GM12878 (cell line): ENCODE measurements at regions not wholly inside any gene's neighbourhood (a gene's known extent, or its start where the extent isn't known, plus 50 kb on each side); places are given as distances from the start of the nearest gene placed in this dataset.

Experiments used
- ATAC-seq: fragments of 200-7000 bp; cut with Tn5 transposase; 3 replicates; pipeline ENCODE4 v1.9.1; 2020; ENCODE audit warnings: mild to moderate bottlenecking, moderate library complexity
- BruUV-seq: library from RNA; stranded (reverse); fragments of 400-500 nt; replicated peaks from 2 replicates; lab custom pipeline; 2021; lab: Mats Ljungman, UMichigan
- CTCF ChIA-PET: fragments of 300-600 bp; sonication (Branson Sonifier 250); formaldehyde crosslinking; extraction: SDS; loops from one replicate; lab custom pipeline; 2021; ENCODE audit warnings: inconsistent platforms; lab: Yijun Ruan, JAX
- POLR2A ChIA-PET: fragments of 350-600 bp; formaldehyde crosslinking; extraction: SDS; loops from one replicate; lab custom pipeline; 2021; ENCODE audit warnings: inconsistent platforms; lab: Charles Lee
- RAD21 ChIA-PET: fragments of 300-600 bp; sonication (Branson Sonifier 250); formaldehyde crosslinking; loops from one replicate; lab custom pipeline; 2023; ENCODE audit warnings: antibody characterized with exemption; ENCODE audit not compliant: unreplicated experiment; lab: Charles Lee
- SMC1A ChIA-PET: fragments of 300-600 bp; sonication (Branson Sonifier 250); formaldehyde crosslinking; loops from one replicate; lab custom pipeline; 2023; ENCODE audit not compliant: unreplicated experiment, uncharacterized antibody; lab: Charles Lee
- DNase-seq: peaks from one replicate; pipeline ENCODE4 v3.0.0-alpha.2; 2011; ENCODE audit warnings: low read depth, low spot score
- FAIRE-seq: peaks from 3 replicates; lab custom pipeline; 2011; peaks lifted over from hg19 to GRCh38; lab: Jason Lieb, UNC
- H2AFZ ChIP-seq: 2 replicates; pipeline ENCODE4 v1.6.0; 2011; ENCODE audit warnings: low read depth, low read length, control low read depth; ENCODE audit not compliant: control insufficient read depth
- H3K27ac ChIP-seq: 2 replicates; pipeline ENCODE4 v1.5.1; 2011; ENCODE audit warnings: control low read depth; ENCODE audit not compliant: control insufficient read depth, insufficient read depth
- H3K27me3 ChIP-seq, 2 experiments: replicated peaks in 1 of 2; 2 replicates each; pipeline versions ENCODE4 v1.6.0 to v1.6.1; 2011; ENCODE audit warnings: low read length in 1 of 2; ENCODE audit not compliant: control insufficient read depth in 2 of 2, insufficient read depth in 2 of 2
- H3K36me3 ChIP-seq, 2 experiments: 2 replicates each; pipeline ENCODE4 v1.5.1; 2011; ENCODE audit warnings: low read length in 1 of 2; ENCODE audit not compliant: control insufficient read depth in 2 of 2, insufficient read depth in 2 of 2
- H3K4me1 ChIP-seq: 2 replicates; pipeline ENCODE4 v1.6.1; 2011; ENCODE audit warnings: mild to moderate bottlenecking, low read length, moderate library complexity, mixed read lengths; ENCODE audit not compliant: control insufficient read depth, insufficient read depth
- H3K4me2 ChIP-seq: 2 replicates; pipeline ENCODE4 v1.6.0; 2011; ENCODE audit warnings: control low read depth; ENCODE audit not compliant: control insufficient read depth, insufficient read depth
- H3K4me3 ChIP-seq: fragments of 200-600 bp; sonication (generic); 2 replicates; pipeline ENCODE4 v1.5.1; 2016
- H3K79me2 ChIP-seq: 2 replicates; pipeline ENCODE4 v1.6.0; 2011; ENCODE audit warnings: low read length; ENCODE audit not compliant: control insufficient read depth, insufficient read depth
- H3K9ac ChIP-seq: 2 replicates; pipeline ENCODE4 v1.8.0; 2011; ENCODE audit warnings: low read length, control low read depth, mixed read lengths; ENCODE audit not compliant: control insufficient read depth, insufficient read depth
- H3K9me3 ChIP-seq: replicated peaks from 3 replicates; pipeline ENCODE4 v1.5.1; 2011; ENCODE audit warnings: mild to moderate bottlenecking, low read length; ENCODE audit not compliant: control insufficient read depth, insufficient read depth
- H4K20me1 ChIP-seq: 2 replicates; pipeline ENCODE4 v1.6.0; 2011; ENCODE audit not compliant: control insufficient read depth, insufficient read depth
- ATF2 ChIP-seq: IDR thresholded peaks from 2 replicates; pipeline ENCODE4 v1.6.1; 2012; ENCODE audit warnings: low read length, inconsistent platforms
- ATF3 ChIP-seq: IDR thresholded peaks from 2 replicates; pipeline ENCODE4 v1.6.1; 2011; ENCODE audit warnings: low read depth, mild to moderate bottlenecking, low read length, moderate library complexity, borderline replicate concordance; ENCODE audit errors: extremely low read depth
- CUX1 ChIP-seq: IDR thresholded peaks from 2 replicates; pipeline ENCODE4 v1.6.1; 2012; ENCODE audit warnings: improper control_type of control experiment, low read depth, low read length; ENCODE audit not compliant: insufficient replicate concordance
- MEF2B ChIP-seq: fragments of 450-650 bp; IDR thresholded peaks from 2 replicates; pipeline ENCODE4 v1.6.1; 2018; ENCODE audit warnings: mild to moderate bottlenecking, moderate library complexity; ENCODE audit not compliant: partially characterized antibody, poor library complexity, severe bottlenecking
- NFYB ChIP-seq: IDR thresholded peaks from 2 replicates; pipeline ENCODE4 v1.6.1; 2011; ENCODE audit warnings: low read depth, mild to moderate bottlenecking, low read length, improper control_type of control experiment, moderate library complexity; ENCODE audit not compliant: insufficient read depth
- PAX5 ChIP-seq: IDR thresholded peaks from 2 replicates; pipeline ENCODE4 v1.6.1; 2011; ENCODE audit warnings: low read depth, low read length, borderline replicate concordance
- RAD21 ChIP-seq: IDR thresholded peaks from 2 replicates; pipeline ENCODE4 v1.6.1; 2011; ENCODE audit warnings: mild to moderate bottlenecking, low read depth, low read length, moderate library complexity; ENCODE audit not compliant: insufficient read depth
- TBL1XR1 ChIP-seq: IDR thresholded peaks from 2 replicates; pipeline ENCODE4 v1.6.1; 2012; ENCODE audit warnings: low read depth, low read length, improper control_type of control experiment
- WGBS: methylation state at CpG from one replicate; pipeline ENCODE4 v1.1.6; 2016; ENCODE audit warnings: low lambda C conversion rate; ENCODE audit not compliant: insufficient replicate concordance, insufficient coverage; ENCODE audit errors: missing lambda C conversion rate; 5-methylcytosine and 5-hydroxymethylcytosine counted together
- in situ Hi-C: fragments of 300-500 bp; cut with MboI; formaldehyde crosslinking; loops from 9 replicates; pipeline ENCODE4 v1.14.3; 2018; ENCODE audit warnings: mixed read lengths
- intact Hi-C: fragments of 100-400 bp; cut with micrococcal nuclease; formaldehyde crosslinking; loops from one replicate; pipeline ENCODE4 v1.14.2; 2022; ENCODE audit not compliant: unreplicated experiment
- TF ChIP-seq, protein P1 (sequence below): fragments of 450-650 bp; IDR thresholded peaks from 2 replicates; pipeline ENCODE4 v1.6.1; 2018; ENCODE audit warnings: borderline replicate concordance, mild to moderate bottlenecking; ENCODE audit not compliant: partially characterized antibody
- TF ChIP-seq, protein P2 (sequence below): IDR thresholded peaks from 2 replicates; pipeline ENCODE4 v1.6.1; 2011; ENCODE audit warnings: mild to moderate bottlenecking, low read depth, low read length, moderate library complexity; ENCODE audit not compliant: insufficient replicate concordance

GRCh38 chr2:15851076-15851693 lies 89.2 kb upstream of the MYCN start:
- no peak for FAIRE-seq
- Histone ChIP-seq H3K27me3 (no peaks in the 10 kb centered on the region; a peak in 1 of 4 replicates), H3K36me3 (no peaks in the 10 kb centered on the region), H3K27ac (no peak overlapping the region), H3K9me3 (no peaks in the 10 kb centered on the region), H2AFZ (no peak overlapping the region), H3K4me1 (no peaks in the 10 kb centered on the region), H3K4me3 (no peak overlapping the region), H3K9ac (no peak overlapping the region), H3K79me2 (no peaks in the 10 kb centered on the region), H3K4me2 (no peak overlapping the region), H4K20me1 (no peaks in the 10 kb centered on the region)
- no peak for DNase-seq
- ChIA-PET POLR2A (no interaction called here), RAD21 (no interaction called here), SMC1A (no interaction called here), CTCF (no interaction called here)
- 35% methylated on average over 10 of the region's 10 CpGs for WGBS
- ATAC-seq, result no peak
- intact Hi-C loops, result no loop called here
- no TSS peak for BruUV-seq
- in situ Hi-C loops, result no loop called here
- no peak for TF ChIP-seq ATF3
- no peak for TF ChIP-seq CUX1
- TF ChIP-seq TBL1XR1, result no peak
- TF ChIP-seq, protein P1, sequence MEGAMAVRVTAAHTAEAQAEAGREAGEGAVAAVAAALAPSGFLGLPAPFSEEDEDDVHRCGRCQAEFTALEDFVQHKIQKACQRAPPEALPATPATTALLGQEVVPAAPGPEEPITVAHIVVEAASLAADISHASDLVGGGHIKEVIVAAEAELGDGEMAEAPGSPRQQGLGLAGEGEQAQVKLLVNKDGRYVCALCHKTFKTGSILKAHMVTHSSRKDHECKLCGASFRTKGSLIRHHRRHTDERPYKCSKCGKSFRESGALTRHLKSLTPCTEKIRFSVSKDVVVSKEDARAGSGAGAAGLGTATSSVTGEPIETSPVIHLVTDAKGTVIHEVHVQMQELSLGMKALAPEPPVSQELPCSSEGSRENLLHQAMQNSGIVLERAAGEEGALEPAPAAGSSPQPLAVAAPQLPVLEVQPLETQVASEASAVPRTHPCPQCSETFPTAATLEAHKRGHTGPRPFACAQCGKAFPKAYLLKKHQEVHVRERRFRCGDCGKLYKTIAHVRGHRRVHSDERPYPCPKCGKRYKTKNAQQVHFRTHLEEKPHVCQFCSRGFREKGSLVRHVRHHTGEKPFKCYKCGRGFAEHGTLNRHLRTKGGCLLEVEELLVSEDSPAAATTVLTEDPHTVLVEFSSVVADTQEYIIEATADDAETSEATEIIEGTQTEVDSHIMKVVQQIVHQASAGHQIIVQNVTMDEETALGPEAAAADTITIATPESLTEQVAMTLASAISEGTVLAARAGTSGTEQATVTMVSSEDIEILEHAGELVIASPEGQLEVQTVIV, result no peak
- TF ChIP-seq PAX5, result no peak
- no peak for TF ChIP-seq MEF2B
- TF ChIP-seq NFYB, result no peak
- TF ChIP-seq ATF2, result no peak
- TF ChIP-seq, protein P2, sequence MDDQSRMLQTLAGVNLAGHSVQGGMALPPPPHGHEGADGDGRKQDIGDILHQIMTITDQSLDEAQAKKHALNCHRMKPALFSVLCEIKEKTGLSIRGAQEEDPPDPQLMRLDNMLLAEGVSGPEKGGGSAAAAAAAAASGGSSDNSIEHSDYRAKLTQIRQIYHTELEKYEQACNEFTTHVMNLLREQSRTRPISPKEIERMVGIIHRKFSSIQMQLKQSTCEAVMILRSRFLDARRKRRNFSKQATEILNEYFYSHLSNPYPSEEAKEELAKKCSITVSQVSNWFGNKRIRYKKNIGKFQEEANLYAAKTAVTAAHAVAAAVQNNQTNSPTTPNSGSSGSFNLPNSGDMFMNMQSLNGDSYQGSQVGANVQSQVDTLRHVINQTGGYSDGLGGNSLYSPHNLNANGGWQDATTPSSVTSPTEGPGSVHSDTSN, result no peak
- no peak for TF ChIP-seq RAD21
